ENCODE measurements at regions not wholly inside any gene's neighbourhood (a gene's known extent, or its start where the extent isn't known, plus 50 kb on each side); places are given as distances from the start of the nearest gene placed in this dataset.

GRCh38 chr11:25733777-25734176 lies 598.2 kb upstream of the ANO3 start:
- TF ChIP-seq CTCF (IDR thresholded peaks at IDR 0.05) (no peak), E2F6 (IDR thresholded peaks at IDR 0.05; ENCODE audit: borderline replicate concordance, low read depth) (no peak), MYC (IDR thresholded peaks at IDR 0.05; ENCODE audit: borderline replicate concordance, low read length) (no peak), SREBF2 (IDR thresholded peaks at IDR 0.05) (no peak), NR3C1 (IDR thresholded peaks at IDR 0.05) (no peak), POLR2A (IDR thresholded peaks at IDR 0.05; ENCODE audit: low read length) (no peak), MAZ (IDR thresholded peaks at IDR 0.05; ENCODE audit: borderline replicate concordance, low read depth, low read length) (no peak), ESRRA (IDR thresholded peaks at IDR 0.05; ENCODE audit: borderline replicate concordance, low read length) (no peak)

Measured in A549 (cell line).